ENCODE measurements at regions not wholly inside any gene's neighbourhood (a gene's known extent, or its start where the extent isn't known, plus 50 kb on each side); places are given as distances from the start of the nearest gene placed in this dataset.

GRCh38 chr2:173596244-173596643 lies 241.6 kb downstream of the CDCA7 start:
- Histone ChIP-seq H3K36me3 (ENCODE audit: control insufficient read depth in 2 of 4, insufficient read depth in 4 of 4, low read length in 3 of 4) (no peaks in the 10 kb centered on the region), H3K4me3 (ENCODE audit: extremely low read depth in 1 of 4, insufficient read depth in 2 of 4, low read depth in 3 of 4, low read length in 4 of 4) (no peak overlapping the region), H3K4me1 (replicated peaks in 1 of 4; ENCODE audit: control insufficient read depth in 3 of 4, insufficient read depth in 4 of 4, low read length in 3 of 4) (no peaks in the 10 kb centered on the region), H3K79me1 (ENCODE audit: low read depth, low read length) (no peaks in the 10 kb centered on the region), H3K9ac (replicated peaks in 1 of 4; ENCODE audit: extremely low read depth in 1 of 4, low read depth in 3 of 4, low read length in 3 of 4) (no peak overlapping the region), H3K23ac (ENCODE audit: insufficient read length) (no peak overlapping the region), H2BK5ac (ENCODE audit: low read depth, low read length) (no peak overlapping the region), H2BK120ac (replicated peaks; ENCODE audit: low read depth, low read length) (no peak overlapping the region), H3K14ac (ENCODE audit: insufficient read length) (no peak overlapping the region), H3K27ac (ENCODE audit: low read depth, low read length) (no peak overlapping the region), H4K91ac (replicated peaks; ENCODE audit: insufficient read length, low read length) (no peak overlapping the region), H3K79me2 (ENCODE audit: control insufficient read depth in 1 of 2, insufficient read depth in 2 of 2, low read length in 2 of 2) (no peaks in the 10 kb centered on the region), H4K5ac (ENCODE audit: insufficient read length, low read depth, low read length) (no peak overlapping the region), H3K27me3 (replicated peaks in 1 of 4; ENCODE audit: control insufficient read depth in 3 of 4, extremely low read depth in 1 of 4, insufficient read depth in 3 of 4, low read length in 3 of 4) (no peaks in the 10 kb centered on the region), H2AFZ (ENCODE audit: low read length) (no peak overlapping the region), H4K20me1 (replicated peaks in 1 of 2; ENCODE audit: control insufficient read depth in 1 of 2, insufficient read depth in 2 of 2, low read length in 2 of 2) (no peaks in the 10 kb centered on the region), H2AK5ac (ENCODE audit: low read depth, low read length) (no peak overlapping the region), H3K56ac (replicated peaks; ENCODE audit: insufficient read length, low read depth, low read length) (no peak overlapping the region), H4K8ac (ENCODE audit: extremely low read depth, insufficient read depth, low read length) (no peak overlapping the region), H3K9me3 (ENCODE audit: insufficient read depth in 2 of 2, low read depth in 1 of 2, low read length in 1 of 2) (peaks cover 13 to 16% of the 10 kb centered on the region in 2 experiments), H2BK12ac (ENCODE audit: low read depth, low read length) (no peak overlapping the region), H3K4me2 (ENCODE audit: insufficient read depth in 1 of 2, low read depth in 2 of 2, low read length in 2 of 2) (no peak overlapping the region), H3K23me2 (ENCODE audit: low read depth, low read length) (no peaks in the 10 kb centered on the region), H2BK15ac (ENCODE audit: low read length) (no peak overlapping the region), H3K4ac (replicated peaks; ENCODE audit: insufficient read length, low read depth, low read length) (no peak overlapping the region), H2BK20ac (ENCODE audit: low read length) (no peak overlapping the region), H3K18ac (ENCODE audit: extremely low read depth, low read length) (no peak overlapping the region)
- POLR2A ChIA-PET (ENCODE audit: partially characterized antibody): no interaction called here
- DNase-seq (ENCODE audit: low read depth in 1 of 2, low spot score in 2 of 2) (no peak), FAIRE-seq (no peak)
- CTCF ChIA-PET (ENCODE audit: partially characterized antibody): interaction anchor here (0.9 kb wide), 1 partner anchor 15 kb away, joined by 3 read pairs; no protein-coding TSS in a partner anchor
- TF ChIP-seq CBX5 (IDR thresholded peaks at IDR 0.05; ENCODE audit: low read depth, low read length) (no peak), SP4 (IDR thresholded peaks at IDR 0.05; ENCODE audit: low read length) (no peak), TAF1 (IDR thresholded peaks at IDR 0.05; ENCODE audit: low read depth, low read length) (no peak), YY1 (IDR thresholded peaks at IDR 0.05; ENCODE audit: low read depth, low read length) (no peak), TCF12 (IDR thresholded peaks at IDR 0.05; ENCODE audit: low read depth, low read length) (no peak), KDM1A (IDR thresholded peaks at IDR 0.05; ENCODE audit: borderline replicate concordance, low read length) (no peak), CEBPB (IDR thresholded peaks at IDR 0.05; ENCODE audit: low read depth, low read length) (no peak), SP2 (IDR thresholded peaks at IDR 0.05; ENCODE audit: low read length) (no peak), POLR2AphosphoS5 (IDR thresholded peaks at IDR 0.05; ENCODE audit: low read depth, low read length) (no peak), CTCF (IDR thresholded peaks at IDR 0.05; ENCODE audit: control extremely low read depth in 1 of 3, insufficient read depth in 1 of 3, low read depth in 1 of 3, low read length in 3 of 3) (no peak), TAF7 (optimal IDR thresholded peaks at IDR 0.05; ENCODE audit: borderline replicate concordance, low read depth, low read length) (no peak), KDM4A (IDR thresholded peaks at IDR 0.05; ENCODE audit: low read depth, low read length, severe bottlenecking) (no peak), SIN3A (conservative IDR thresholded peaks at IDR 0.05 in 1 of 2, IDR thresholded peaks at IDR 0.05 in 1 of 2; ENCODE audit: low read depth in 1 of 2, low read length in 2 of 2) (no peak), SIRT6 (IDR thresholded peaks at IDR 0.05; ENCODE audit: low read length) (no peak), NANOG (IDR thresholded peaks at IDR 0.05; ENCODE audit: insufficient read depth, low read depth, low read length, poor library complexity, severe bottlenecking) (no peak)
